ENCODE measurements at regions not wholly inside any gene's neighbourhood (a gene's known extent, or its start where the extent isn't known, plus 50 kb on each side); places are given as distances from the start of the nearest gene placed in this dataset.

GRCh38 chr13:71214821-71215220 is 652.2 kb downstream of the DACH1 start:
- TF ChIP-seq CTCF (IDR thresholded peaks at IDR 0.05) (no peak), POLR2A (IDR thresholded peaks at IDR 0.05) (no peak), EP300 (IDR thresholded peaks at IDR 0.05; ENCODE audit: low read depth) (no peak), POLR2AphosphoS5 (IDR thresholded peaks at IDR 0.05) (no peak)
